GM12878 (cell line): ENCODE measurements at regions not wholly inside any gene's neighbourhood (a gene's known extent, or its start where the extent isn't known, plus 50 kb on each side); places are given as distances from the start of the nearest gene placed in this dataset.

Experiments
- ATAC-seq: fragments of 200-7000 bp; cut with Tn5 transposase; 3 replicates; pipeline ENCODE4 v1.9.1; 2020; ENCODE audit warnings: mild to moderate bottlenecking, moderate library complexity
- BruUV-seq: library from RNA; stranded (reverse); fragments of 400-500 nt; replicated peaks from 2 replicates; lab custom pipeline; 2021; lab: Mats Ljungman, UMichigan
- CTCF ChIA-PET: fragments of 300-600 bp; sonication (Branson Sonifier 250); formaldehyde crosslinking; extraction: SDS; loops from one replicate; lab custom pipeline; 2021; ENCODE audit warnings: inconsistent platforms; lab: Yijun Ruan, JAX
- POLR2A ChIA-PET: fragments of 350-600 bp; formaldehyde crosslinking; extraction: SDS; loops from one replicate; lab custom pipeline; 2021; ENCODE audit warnings: inconsistent platforms; lab: Charles Lee
- RAD21 ChIA-PET: fragments of 300-600 bp; sonication (Branson Sonifier 250); formaldehyde crosslinking; loops from one replicate; lab custom pipeline; 2023; ENCODE audit warnings: antibody characterized with exemption; ENCODE audit not compliant: unreplicated experiment; lab: Charles Lee
- SMC1A ChIA-PET: fragments of 300-600 bp; sonication (Branson Sonifier 250); formaldehyde crosslinking; loops from one replicate; lab custom pipeline; 2023; ENCODE audit not compliant: unreplicated experiment, uncharacterized antibody; lab: Charles Lee
- DNase-seq: peaks from one replicate; pipeline ENCODE4 v3.0.0-alpha.2; 2011; ENCODE audit warnings: low read depth, low spot score
- FAIRE-seq: peaks from 3 replicates; lab custom pipeline; 2011; peaks lifted over from hg19 to GRCh38; lab: Jason Lieb, UNC
- H2AFZ ChIP-seq: 2 replicates; pipeline ENCODE4 v1.6.0; 2011; ENCODE audit warnings: low read depth, low read length, control low read depth; ENCODE audit not compliant: control insufficient read depth
- H3K27ac ChIP-seq: 2 replicates; pipeline ENCODE4 v1.5.1; 2011; ENCODE audit warnings: control low read depth; ENCODE audit not compliant: control insufficient read depth, insufficient read depth
- H3K27me3 ChIP-seq, 2 experiments: replicated peaks in 1 of 2; 2 replicates each; pipeline versions ENCODE4 v1.6.0 to v1.6.1; 2011; ENCODE audit warnings: low read length in 1 of 2; ENCODE audit not compliant: control insufficient read depth in 2 of 2, insufficient read depth in 2 of 2
- H3K36me3 ChIP-seq, 2 experiments: 2 replicates each; pipeline ENCODE4 v1.5.1; 2011; ENCODE audit warnings: low read length in 1 of 2; ENCODE audit not compliant: control insufficient read depth in 2 of 2, insufficient read depth in 2 of 2
- H3K4me1 ChIP-seq: 2 replicates; pipeline ENCODE4 v1.6.1; 2011; ENCODE audit warnings: mild to moderate bottlenecking, low read length, moderate library complexity, mixed read lengths; ENCODE audit not compliant: control insufficient read depth, insufficient read depth
- H3K4me2 ChIP-seq: 2 replicates; pipeline ENCODE4 v1.6.0; 2011; ENCODE audit warnings: control low read depth; ENCODE audit not compliant: control insufficient read depth, insufficient read depth
- H3K4me3 ChIP-seq: fragments of 200-600 bp; sonication (generic); 2 replicates; pipeline ENCODE4 v1.5.1; 2016
- H3K79me2 ChIP-seq: 2 replicates; pipeline ENCODE4 v1.6.0; 2011; ENCODE audit warnings: low read length; ENCODE audit not compliant: control insufficient read depth, insufficient read depth
- H3K9ac ChIP-seq: 2 replicates; pipeline ENCODE4 v1.8.0; 2011; ENCODE audit warnings: low read length, control low read depth, mixed read lengths; ENCODE audit not compliant: control insufficient read depth, insufficient read depth
- H3K9me3 ChIP-seq: replicated peaks from 3 replicates; pipeline ENCODE4 v1.5.1; 2011; ENCODE audit warnings: mild to moderate bottlenecking, low read length; ENCODE audit not compliant: control insufficient read depth, insufficient read depth
- H4K20me1 ChIP-seq: 2 replicates; pipeline ENCODE4 v1.6.0; 2011; ENCODE audit not compliant: control insufficient read depth, insufficient read depth
- BCL11A ChIP-seq: IDR thresholded peaks from 2 replicates; pipeline ENCODE4 v1.6.1; 2011; ENCODE audit warnings: low read depth, low read length
- BHLHE40 ChIP-seq, 2 experiments: fragments of 450-650 bp in 1 of 2; IDR thresholded peaks; 2 replicates each; pipeline ENCODE4 v1.6.1; 2011 to 2017; ENCODE audit warnings: low read depth in 2 of 2, borderline replicate concordance in 1 of 2, improper control_type of control experiment in 1 of 2, low read length in 1 of 2, mild to moderate bottlenecking in 1 of 2
- BRCA1 ChIP-seq: IDR thresholded peaks from 2 replicates; pipeline ENCODE4 v1.6.1; 2011; ENCODE audit warnings: low read depth, low read length, improper control_type of control experiment
- DPF2 ChIP-seq: fragments of 450-650 bp; IDR thresholded peaks from 2 replicates; pipeline ENCODE4 v1.6.1; 2017; ENCODE audit warnings: mild to moderate bottlenecking
- HDAC6 ChIP-seq: fragments of 200-600 bp; sonication (generic); IDR thresholded peaks from one replicate; pipeline ENCODE4 v1.8.0; 2017; ENCODE audit warnings: antibody characterized with exemption; ENCODE audit not compliant: unreplicated experiment
- NFYA ChIP-seq: IDR thresholded peaks from 2 replicates; pipeline ENCODE4 v1.6.1; 2011; ENCODE audit warnings: low read depth, mild to moderate bottlenecking, low read length, improper control_type of control experiment, borderline replicate concordance
- NR2F1 ChIP-seq: fragments of 450-650 bp; conservative IDR thresholded peaks from 2 replicates; pipeline ENCODE4 v1.6.1; 2017; ENCODE audit warnings: mild to moderate bottlenecking
- PAX8 ChIP-seq: fragments of 450-650 bp; IDR thresholded peaks from 2 replicates; pipeline ENCODE4 v1.6.1; 2017; ENCODE audit warnings: mild to moderate bottlenecking, moderate library complexity
- POLR2AphosphoS5 ChIP-seq: IDR thresholded peaks from 2 replicates; pipeline ENCODE4 v1.6.1; 2011; ENCODE audit warnings: mild to moderate bottlenecking, low read length, inconsistent platforms
- RBBP5 ChIP-seq: fragments of 200-600 bp; sonication (generic); conservative IDR thresholded peaks from 2 replicates; pipeline ENCODE4 v1.6.1; 2016
- SIN3A ChIP-seq: IDR thresholded peaks from 2 replicates; pipeline ENCODE4 v1.6.1; 2012; ENCODE audit warnings: low read depth, low read length, improper control_type of control experiment
- SMARCA5 ChIP-seq: fragments of 450-650 bp; IDR thresholded peaks from 2 replicates; pipeline ENCODE4 v1.6.1; 2017; ENCODE audit warnings: mild to moderate bottlenecking
- SPI1 ChIP-seq: IDR thresholded peaks from 2 replicates; pipeline ENCODE4 v1.6.1; 2011; ENCODE audit warnings: low read depth, mild to moderate bottlenecking, low read length, moderate library complexity, borderline replicate concordance; ENCODE audit not compliant: insufficient read depth
- TAF1 ChIP-seq: IDR thresholded peaks from 2 replicates; pipeline ENCODE4 v1.6.1; 2011; ENCODE audit warnings: mild to moderate bottlenecking, low read depth, low read length, borderline replicate concordance
- ZBED1 ChIP-seq: IDR thresholded peaks from 2 replicates; pipeline ENCODE4 v1.6.1; 2016; ENCODE audit warnings: borderline replicate concordance
- ZNF274 ChIP-seq: IDR thresholded peaks from one replicate; pipeline ENCODE4 v1.8.0; 2011; ENCODE audit not compliant: insufficient read length, insufficient read depth
- WGBS: methylation state at CpG from one replicate; pipeline ENCODE4 v1.1.6; 2016; ENCODE audit warnings: low lambda C conversion rate; ENCODE audit not compliant: insufficient replicate concordance, insufficient coverage; ENCODE audit errors: missing lambda C conversion rate; 5-methylcytosine and 5-hydroxymethylcytosine counted together
- in situ Hi-C: fragments of 300-500 bp; cut with MboI; formaldehyde crosslinking; loops from 9 replicates; pipeline ENCODE4 v1.14.3; 2018; ENCODE audit warnings: mixed read lengths
- intact Hi-C: fragments of 100-400 bp; cut with micrococcal nuclease; formaldehyde crosslinking; loops from one replicate; pipeline ENCODE4 v1.14.2; 2022; ENCODE audit not compliant: unreplicated experiment
- TF ChIP-seq, protein P1 (sequence below): IDR thresholded peaks from 2 replicates; pipeline ENCODE4 v1.6.1; 2012; ENCODE audit warnings: mild to moderate bottlenecking, low read depth, low read length
- TF ChIP-seq, protein P2 (sequence below): fragments of 450-650 bp; IDR thresholded peaks from 2 replicates; pipeline ENCODE4 v1.6.1; 2017; ENCODE audit warnings: low read depth, mild to moderate bottlenecking, moderate library complexity
- TF ChIP-seq, protein P3 (sequence below): fragments of 450-650 bp; IDR thresholded peaks from 2 replicates; pipeline ENCODE4 v1.6.1; 2017; ENCODE audit warnings: mild to moderate bottlenecking, low read depth, inconsistent platforms; ENCODE audit not compliant: poor library complexity, severe bottlenecking

DNA sequence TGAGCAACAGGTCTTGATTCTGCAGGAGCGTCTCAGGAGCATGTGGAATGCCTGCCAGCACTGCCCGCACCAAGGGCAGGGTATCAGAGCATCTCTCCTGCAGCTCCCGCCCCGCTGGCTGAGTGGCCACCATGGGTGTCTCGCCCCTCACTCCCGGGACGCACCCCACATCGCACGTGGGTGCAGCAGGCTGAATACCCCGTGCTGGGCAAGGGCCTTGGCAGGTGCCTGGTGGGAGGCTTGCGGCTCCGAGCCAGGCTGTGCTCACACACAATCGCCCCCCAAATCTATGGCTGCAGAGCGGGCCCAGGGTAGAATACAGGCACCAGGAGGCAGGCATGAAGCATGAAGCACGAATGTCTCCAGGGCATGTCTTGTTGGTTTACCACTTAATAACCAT, 103.9 kb upstream of the TMEM132D start (continued):
- TF ChIP-seq, protein P1, sequence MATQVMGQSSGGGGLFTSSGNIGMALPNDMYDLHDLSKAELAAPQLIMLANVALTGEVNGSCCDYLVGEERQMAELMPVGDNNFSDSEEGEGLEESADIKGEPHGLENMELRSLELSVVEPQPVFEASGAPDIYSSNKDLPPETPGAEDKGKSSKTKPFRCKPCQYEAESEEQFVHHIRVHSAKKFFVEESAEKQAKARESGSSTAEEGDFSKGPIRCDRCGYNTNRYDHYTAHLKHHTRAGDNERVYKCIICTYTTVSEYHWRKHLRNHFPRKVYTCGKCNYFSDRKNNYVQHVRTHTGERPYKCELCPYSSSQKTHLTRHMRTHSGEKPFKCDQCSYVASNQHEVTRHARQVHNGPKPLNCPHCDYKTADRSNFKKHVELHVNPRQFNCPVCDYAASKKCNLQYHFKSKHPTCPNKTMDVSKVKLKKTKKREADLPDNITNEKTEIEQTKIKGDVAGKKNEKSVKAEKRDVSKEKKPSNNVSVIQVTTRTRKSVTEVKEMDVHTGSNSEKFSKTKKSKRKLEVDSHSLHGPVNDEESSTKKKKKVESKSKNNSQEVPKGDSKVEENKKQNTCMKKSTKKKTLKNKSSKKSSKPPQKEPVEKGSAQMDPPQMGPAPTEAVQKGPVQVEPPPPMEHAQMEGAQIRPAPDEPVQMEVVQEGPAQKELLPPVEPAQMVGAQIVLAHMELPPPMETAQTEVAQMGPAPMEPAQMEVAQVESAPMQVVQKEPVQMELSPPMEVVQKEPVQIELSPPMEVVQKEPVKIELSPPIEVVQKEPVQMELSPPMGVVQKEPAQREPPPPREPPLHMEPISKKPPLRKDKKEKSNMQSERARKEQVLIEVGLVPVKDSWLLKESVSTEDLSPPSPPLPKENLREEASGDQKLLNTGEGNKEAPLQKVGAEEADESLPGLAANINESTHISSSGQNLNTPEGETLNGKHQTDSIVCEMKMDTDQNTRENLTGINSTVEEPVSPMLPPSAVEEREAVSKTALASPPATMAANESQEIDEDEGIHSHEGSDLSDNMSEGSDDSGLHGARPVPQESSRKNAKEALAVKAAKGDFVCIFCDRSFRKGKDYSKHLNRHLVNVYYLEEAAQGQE, result no peak
- TF ChIP-seq, protein P2, sequence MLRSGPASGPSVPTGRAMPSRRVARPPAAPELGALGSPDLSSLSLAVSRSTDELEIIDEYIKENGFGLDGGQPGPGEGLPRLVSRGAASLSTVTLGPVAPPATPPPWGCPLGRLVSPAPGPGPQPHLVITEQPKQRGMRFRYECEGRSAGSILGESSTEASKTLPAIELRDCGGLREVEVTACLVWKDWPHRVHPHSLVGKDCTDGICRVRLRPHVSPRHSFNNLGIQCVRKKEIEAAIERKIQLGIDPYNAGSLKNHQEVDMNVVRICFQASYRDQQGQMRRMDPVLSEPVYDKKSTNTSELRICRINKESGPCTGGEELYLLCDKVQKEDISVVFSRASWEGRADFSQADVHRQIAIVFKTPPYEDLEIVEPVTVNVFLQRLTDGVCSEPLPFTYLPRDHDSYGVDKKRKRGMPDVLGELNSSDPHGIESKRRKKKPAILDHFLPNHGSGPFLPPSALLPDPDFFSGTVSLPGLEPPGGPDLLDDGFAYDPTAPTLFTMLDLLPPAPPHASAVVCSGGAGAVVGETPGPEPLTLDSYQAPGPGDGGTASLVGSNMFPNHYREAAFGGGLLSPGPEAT, result no peak

DNA sequence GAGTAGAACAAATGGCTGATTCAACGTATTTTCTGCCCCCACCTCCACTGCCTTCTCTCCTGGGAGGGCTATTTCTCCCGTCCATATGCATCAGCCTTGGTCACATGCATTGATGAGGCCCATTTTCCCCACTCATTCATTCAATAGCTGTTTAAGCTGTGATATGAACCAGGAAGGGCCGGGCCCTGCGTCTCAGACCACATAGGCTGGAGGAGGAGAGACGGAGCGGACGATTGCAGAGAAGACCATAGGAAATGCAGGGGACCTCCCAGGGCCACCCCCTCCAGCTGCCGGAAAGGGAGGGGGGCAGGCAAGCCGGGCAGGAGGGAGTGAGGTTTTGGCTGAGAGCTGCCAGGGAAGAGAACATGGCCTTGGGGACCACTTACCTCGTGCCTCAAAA, 104.4 kb upstream of the TMEM132D start:
- Histone ChIP-seq H2AFZ (no peak overlapping the region), H3K9me3 (no peaks in the 10 kb centered on the region; the same call in 2 of the 3 replicates), H3K4me2 (no peak overlapping the region), H3K4me1 (no peaks in the 10 kb centered on the region), H3K4me3 (no peak overlapping the region), H3K27me3 (no peaks in the 10 kb centered on the region), H3K27ac (no peak overlapping the region), H4K20me1 (no peaks in the 10 kb centered on the region), H3K9ac (no peak overlapping the region), H3K79me2 (no peaks in the 10 kb centered on the region), H3K36me3 (no peaks in the 10 kb centered on the region)
- no peak for DNase-seq
- no TSS peak for BruUV-seq
- in situ Hi-C loops, result no loop called here
- intact Hi-C loops, result no loop called here
- ChIA-PET POLR2A (no interaction called here), SMC1A (no interaction called here), CTCF (interaction anchor here (0.6 kb wide), 1 partner anchor 221 kb away, joined by 3 read pairs; no protein-coding TSS in a partner anchor), RAD21 (no interaction called here)
- FAIRE-seq, result no peak
- WGBS, result 24% methylated on average over 10 of the region's 10 CpGs
- ATAC-seq, result no peak
- TF ChIP-seq RBBP5 (no peak), ZNF274 (no peak), POLR2AphosphoS5 (no peak), BHLHE40 (IDR thresholded peaks at IDR 0.05; ENCODE audit: borderline replicate concordance in 1 of 2, low read depth in 2 of 2, low read length in 1 of 2) (no peak), HDAC6 (no peak), DPF2 (no peak), TAF1 (no peak), NFYA (no peak), NR2F1 (no peak), BCL11A (no peak), SPI1 (no peak), SMARCA5 (no peak), SIN3A (no peak), BRCA1 (no peak), PAX8 (no peak), ZBED1 (no peak)
- TF ChIP-seq, protein P3, sequence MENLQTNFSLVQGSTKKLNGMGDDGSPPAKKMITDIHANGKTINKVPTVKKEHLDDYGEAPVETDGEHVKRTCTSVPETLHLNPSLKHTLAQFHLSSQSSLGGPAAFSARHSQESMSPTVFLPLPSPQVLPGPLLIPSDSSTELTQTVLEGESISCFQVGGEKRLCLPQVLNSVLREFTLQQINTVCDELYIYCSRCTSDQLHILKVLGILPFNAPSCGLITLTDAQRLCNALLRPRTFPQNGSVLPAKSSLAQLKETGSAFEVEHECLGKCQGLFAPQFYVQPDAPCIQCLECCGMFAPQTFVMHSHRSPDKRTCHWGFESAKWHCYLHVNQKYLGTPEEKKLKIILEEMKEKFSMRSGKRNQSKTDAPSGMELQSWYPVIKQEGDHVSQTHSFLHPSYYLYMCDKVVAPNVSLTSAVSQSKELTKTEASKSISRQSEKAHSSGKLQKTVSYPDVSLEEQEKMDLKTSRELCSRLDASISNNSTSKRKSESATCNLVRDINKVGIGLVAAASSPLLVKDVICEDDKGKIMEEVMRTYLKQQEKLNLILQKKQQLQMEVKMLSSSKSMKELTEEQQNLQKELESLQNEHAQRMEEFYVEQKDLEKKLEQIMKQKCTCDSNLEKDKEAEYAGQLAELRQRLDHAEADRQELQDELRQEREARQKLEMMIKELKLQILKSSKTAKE, result no peak
